GM04504 (cell line): ENCODE measurements at regions not wholly inside any gene's neighbourhood (a gene's known extent, or its start where the extent isn't known, plus 50 kb on each side); places are given as distances from the start of the nearest gene placed in this dataset.

Experiments
- DNase-seq: peaks from one replicate; pipeline ENCODE4 v3.0.0-alpha.2; 2012; ENCODE audit warnings: low read depth

GRCh38 chr15:70556151-70556741, 207.1 kb downstream of the UACA start:
- DNase-seq, result no peak

DNA sequence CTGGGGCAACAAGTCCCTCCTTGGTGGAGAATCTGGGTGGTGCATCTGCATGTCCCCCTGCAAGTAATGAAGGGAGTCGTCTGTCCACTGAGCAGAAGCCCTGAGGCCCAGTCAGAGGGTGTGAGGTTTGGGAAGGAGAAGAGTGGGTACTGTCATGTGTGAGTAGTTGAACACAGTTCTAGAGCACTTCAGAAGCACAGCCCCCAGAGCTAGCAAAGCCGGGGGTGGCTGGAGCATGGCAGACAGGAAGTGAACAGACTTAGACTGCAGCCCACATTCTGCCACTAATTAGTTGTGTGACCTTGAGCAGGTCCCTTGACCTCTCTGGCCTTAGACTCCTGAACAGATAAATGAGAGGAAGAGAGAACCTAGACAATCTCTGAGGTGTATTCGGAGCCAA, 207.6 kb downstream of the UACA start:
- DNase-seq, result no peak

GRCh38 chr15:70547846-70548487, 215.4 kb downstream of the UACA start:
- DNase-seq, result no peak

GRCh38 chr15:70545526-70545925, 217.8 kb downstream of the UACA start:
- no peak for DNase-seq

DNA sequence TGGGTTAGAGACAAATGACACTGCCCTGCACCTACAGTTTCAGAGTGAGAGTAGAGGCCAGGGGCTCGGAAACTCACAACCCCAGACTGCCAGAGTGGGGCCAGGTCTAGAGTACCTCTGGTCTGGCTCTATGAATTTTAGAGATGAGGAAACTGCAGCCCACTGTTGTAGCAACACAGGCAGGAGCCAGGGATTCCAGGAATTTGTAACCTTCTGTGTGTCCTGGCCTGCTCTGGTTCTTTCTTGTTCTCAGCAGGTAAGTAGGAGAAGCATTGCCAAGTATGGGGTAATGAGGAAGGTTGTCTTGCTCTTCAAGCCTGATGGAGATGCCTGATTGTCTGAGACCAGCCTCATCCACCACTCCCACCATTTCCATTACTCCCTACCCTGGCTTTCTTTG, 221.8 kb downstream of the UACA start:
- DNase-seq, result no peak

- DNase-seq, result no peak
Measured at GRCh38 chr15:70539912-70540530, 223.3 kb downstream of the UACA start.

- no peak for DNase-seq
Measured at GRCh38 chr15:70539409-70539808, 223.9 kb downstream of the UACA start.

GRCh38 chr15:70538278-70538677, 225.1 kb downstream of the UACA start:
- no peak for DNase-seq

GRCh38 chr15:70535955-70536338, 227.4 kb downstream of the UACA start:
- no peak for DNase-seq

GRCh38 chr15:70535071-70535954, 228.0 kb downstream of the UACA start:
- no peak for DNase-seq

- DNase-seq, result peak; percentile 31
Measured at GRCh38 chr15:70533931-70534742, 229.2 kb downstream of the UACA start.

DNA sequence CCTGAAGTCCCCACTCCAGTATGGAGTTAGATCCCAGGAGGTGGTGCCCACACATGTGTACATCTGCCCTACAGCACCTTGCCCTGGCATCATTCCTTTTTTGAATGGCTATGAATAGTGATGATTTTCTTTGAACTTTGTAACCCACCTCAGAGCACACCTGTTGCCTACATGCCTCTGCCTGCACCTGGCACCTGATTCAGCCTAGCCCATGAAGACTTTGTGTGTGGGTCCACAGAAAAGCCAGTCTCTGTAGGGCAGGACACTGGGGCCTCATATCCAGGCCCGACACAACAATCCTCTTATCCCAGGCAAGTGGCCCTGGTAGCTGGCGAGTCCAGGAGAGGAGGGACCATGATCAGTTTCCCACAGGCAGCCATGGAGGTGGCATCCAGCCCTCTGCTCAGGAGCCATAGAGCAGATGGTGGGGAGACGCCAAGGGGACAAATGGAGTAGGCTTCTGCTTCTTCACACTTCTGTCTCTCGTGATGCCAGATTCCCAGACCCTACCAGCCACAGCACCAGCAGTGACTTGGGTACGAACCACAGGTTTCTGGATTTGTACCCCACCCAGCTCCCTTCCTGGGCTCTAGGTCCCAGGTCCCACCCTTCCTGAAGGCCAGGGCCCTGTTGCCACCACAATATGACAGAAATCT, 230.7 kb downstream of the UACA start:
- no peak for DNase-seq

- no peak for DNase-seq
Measured at GRCh38 chr15:70531576-70531975, 231.8 kb downstream of the UACA start.

GRCh38 chr15:70530906-70531305, 232.5 kb downstream of the UACA start:
- DNase-seq, result no peak

- no peak for DNase-seq
Measured at GRCh38 chr15:70530503-70530902, 232.9 kb downstream of the UACA start.

DNA sequence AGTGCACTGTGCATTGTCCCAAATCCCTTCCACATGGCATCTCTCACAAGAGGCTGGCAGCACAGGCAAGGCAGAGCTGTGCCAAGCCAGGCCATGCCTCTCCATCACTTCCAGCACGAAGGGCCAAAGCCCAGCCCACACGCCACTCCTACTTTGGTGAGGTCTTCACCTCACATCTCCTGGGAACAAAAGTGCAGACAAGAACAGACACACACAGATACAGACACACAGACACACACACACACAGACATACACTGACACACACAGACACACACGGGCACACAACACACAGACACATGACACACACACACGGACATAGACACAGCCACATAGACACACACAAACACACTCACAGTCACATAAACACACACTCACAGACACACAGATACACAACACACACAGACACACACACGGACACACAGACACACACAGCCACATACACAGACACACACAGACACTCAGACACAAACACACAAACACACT, 233.3 kb downstream of the UACA start:
- DNase-seq, result no peak

GRCh38 chr15:70528816-70529215, 234.5 kb downstream of the UACA start:
- DNase-seq, result no peak

GRCh38 chr15:70528270-70528706, 235.1 kb downstream of the UACA start:
- DNase-seq, result no peak

- DNase-seq, result no peak
Measured at GRCh38 chr15:70526974-70527325, 236.4 kb downstream of the UACA start.

GRCh38 chr15:70526221-70526973, 237.0 kb downstream of the UACA start:
- peak; percentile 68 for DNase-seq
